Nephron (organoid): ENCODE measurements at regions not wholly inside any gene's neighbourhood (a gene's known extent, or its start where the extent isn't known, plus 50 kb on each side); places are given as distances from the start of the nearest gene placed in this dataset.

Experiments
- H3K27ac Mint-ChIP-seq, 3 experiments: 2 replicates each; pipeline ENCODE4 v1.8.0; 2020; ENCODE audit warnings: mixed read lengths in 3 of 3, mild to moderate bottlenecking in 2 of 3, moderate library complexity in 1 of 3
- H3K27me3 Mint-ChIP-seq: 2 replicates; pipeline ENCODE4 v1.8.0; 2021; ENCODE audit warnings: low read depth, mild to moderate bottlenecking, moderate library complexity, mixed read lengths
- H3K36me3 Mint-ChIP-seq: 2 replicates; pipeline ENCODE4 v1.8.0; 2020; ENCODE audit warnings: low read depth, mixed read lengths
- H3K4me1 Mint-ChIP-seq: 2 replicates; pipeline ENCODE4 v1.8.0; 2020; ENCODE audit warnings: mixed read lengths
- H3K4me3 Mint-ChIP-seq, 3 experiments: 2 replicates each; pipeline ENCODE4 v1.8.0; 2020; ENCODE audit warnings: mild to moderate bottlenecking in 3 of 3, mixed read lengths in 3 of 3, moderate library complexity in 2 of 3
- H3K9me3 Mint-ChIP-seq: 2 replicates; pipeline ENCODE4 v1.8.0; 2020; ENCODE audit warnings: mixed read lengths
- TF ChIP-seq, protein P1 (sequence below), 3 experiments: fragments of 200-600 bp; sonication (generic); IDR thresholded peaks; one replicate each; pipeline ENCODE4 v1.5.0; 2021; ENCODE audit warnings: antibody characterized with exemption in 3 of 3; ENCODE audit not compliant: unreplicated experiment in 3 of 3

DNA sequence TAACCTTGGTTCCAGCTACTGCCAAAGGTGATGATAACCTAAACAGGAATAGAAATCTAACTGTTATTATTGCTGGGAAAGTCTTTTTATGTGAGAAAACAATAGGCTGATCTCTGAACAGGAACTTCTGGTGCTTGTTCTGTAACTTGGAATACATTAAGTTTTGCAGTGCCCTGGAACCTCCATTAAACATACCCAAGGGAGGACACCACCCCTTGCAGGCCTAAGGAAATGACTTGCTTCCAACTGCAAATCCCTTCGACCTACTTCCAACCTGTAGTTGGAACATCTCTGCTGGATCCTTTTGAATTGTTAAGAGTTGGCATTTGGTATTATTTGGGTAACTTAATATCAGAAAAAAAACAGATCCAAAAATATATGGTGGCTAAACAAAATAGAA, 188.4 kb upstream of the API5 start:
- TF ChIP-seq, protein P1, sequence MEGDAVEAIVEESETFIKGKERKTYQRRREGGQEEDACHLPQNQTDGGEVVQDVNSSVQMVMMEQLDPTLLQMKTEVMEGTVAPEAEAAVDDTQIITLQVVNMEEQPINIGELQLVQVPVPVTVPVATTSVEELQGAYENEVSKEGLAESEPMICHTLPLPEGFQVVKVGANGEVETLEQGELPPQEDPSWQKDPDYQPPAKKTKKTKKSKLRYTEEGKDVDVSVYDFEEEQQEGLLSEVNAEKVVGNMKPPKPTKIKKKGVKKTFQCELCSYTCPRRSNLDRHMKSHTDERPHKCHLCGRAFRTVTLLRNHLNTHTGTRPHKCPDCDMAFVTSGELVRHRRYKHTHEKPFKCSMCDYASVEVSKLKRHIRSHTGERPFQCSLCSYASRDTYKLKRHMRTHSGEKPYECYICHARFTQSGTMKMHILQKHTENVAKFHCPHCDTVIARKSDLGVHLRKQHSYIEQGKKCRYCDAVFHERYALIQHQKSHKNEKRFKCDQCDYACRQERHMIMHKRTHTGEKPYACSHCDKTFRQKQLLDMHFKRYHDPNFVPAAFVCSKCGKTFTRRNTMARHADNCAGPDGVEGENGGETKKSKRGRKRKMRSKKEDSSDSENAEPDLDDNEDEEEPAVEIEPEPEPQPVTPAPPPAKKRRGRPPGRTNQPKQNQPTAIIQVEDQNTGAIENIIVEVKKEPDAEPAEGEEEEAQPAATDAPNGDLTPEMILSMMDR (IDR thresholded peaks at IDR 0.05; ENCODE audit: unreplicated experiment in 3 of 3), result no peak
- H3K27ac Mint-ChIP-seq, result no peak overlapping the region
- H3K4me1 Mint-ChIP-seq, result no peaks in the 10 kb centered on the region
- H3K36me3 Mint-ChIP-seq, result no peaks in the 10 kb centered on the region
- no peak overlapping the region for H3K4me3 Mint-ChIP-seq
- no peaks in the 10 kb centered on the region for H3K9me3 Mint-ChIP-seq
- H3K27me3 Mint-ChIP-seq, result no peaks in the 10 kb centered on the region

DNA sequence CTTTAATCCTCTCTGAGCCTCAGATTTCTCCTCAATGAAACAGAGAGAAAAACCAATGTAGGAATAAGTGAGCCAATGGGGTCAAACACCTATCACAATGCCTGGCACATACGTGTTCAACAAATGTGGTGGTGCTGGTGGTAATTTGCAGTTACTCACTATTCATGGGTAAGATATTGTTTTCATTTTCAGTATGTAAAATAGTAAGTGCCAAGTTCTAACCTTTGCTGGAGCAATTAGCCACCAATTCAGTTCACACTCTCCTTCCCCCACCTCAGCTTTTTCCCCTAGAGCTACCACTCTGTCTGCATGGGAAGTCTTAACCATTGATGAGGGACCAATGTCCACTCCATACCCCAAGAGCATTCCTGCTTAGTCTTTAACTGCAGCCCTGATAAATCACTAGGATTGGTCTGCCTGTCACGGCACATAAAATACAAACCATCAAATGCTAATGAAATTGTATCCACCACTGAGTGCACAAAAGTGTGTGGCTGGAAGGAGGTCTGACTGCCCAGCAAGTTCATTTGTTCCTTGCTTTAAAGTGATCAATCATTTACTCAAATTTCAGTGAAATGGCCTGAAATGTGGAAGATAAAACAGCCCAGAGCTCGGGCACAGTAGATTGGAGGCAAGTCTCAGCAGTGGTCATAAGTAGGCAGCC, 187.4 kb upstream of the API5 start:
- no peaks in the 10 kb centered on the region for H3K36me3 Mint-ChIP-seq
- H3K27ac Mint-ChIP-seq, result peak overlapping the region in 1 of 3 experiments; percentile 52

DNA sequence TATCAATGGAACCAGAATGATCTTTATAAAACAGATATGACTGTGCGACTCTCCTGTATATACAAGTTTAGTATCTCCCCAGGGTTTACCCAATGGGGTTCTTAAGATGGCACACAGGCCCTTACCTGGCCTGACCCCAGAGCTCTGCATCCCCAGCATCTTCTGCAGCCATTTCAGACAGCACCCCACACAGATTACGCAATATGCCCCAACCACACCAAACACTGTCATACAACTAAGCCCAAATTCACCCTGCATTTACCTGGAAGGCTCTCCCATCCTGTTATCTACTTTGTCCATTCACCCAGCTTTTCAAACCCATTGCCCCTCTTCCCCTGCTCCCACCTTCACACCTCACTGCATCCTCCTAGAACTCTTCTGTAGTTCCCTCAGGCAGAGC, 182.5 kb upstream of the API5 start:
- H3K4me3 Mint-ChIP-seq, result no peak overlapping the region
- no peaks in the 10 kb centered on the region for H3K9me3 Mint-ChIP-seq
- H3K27me3 Mint-ChIP-seq, result peaks cover 5% of the 10 kb centered on the region
- TF ChIP-seq, protein P1 (IDR thresholded peaks at IDR 0.05; ENCODE audit: unreplicated experiment in 3 of 3), result no peak
- peak overlapping the region in 1 of 3 experiments; percentile 3 for H3K27ac Mint-ChIP-seq
- peaks cover 4% of the 10 kb centered on the region for H3K4me1 Mint-ChIP-seq
- H3K36me3 Mint-ChIP-seq, result no peaks in the 10 kb centered on the region

More for the DNA sequence above, 187.4 kb upstream of the API5 start:
- H3K4me1 Mint-ChIP-seq, result no peaks in the 10 kb centered on the region
- H3K9me3 Mint-ChIP-seq, result no peaks in the 10 kb centered on the region
- H3K27me3 Mint-ChIP-seq, result no peaks in the 10 kb centered on the region
- no peak overlapping the region for H3K4me3 Mint-ChIP-seq
- TF ChIP-seq, protein P1 (IDR thresholded peaks at IDR 0.05; ENCODE audit: unreplicated experiment in 3 of 3), result no peak

DNA sequence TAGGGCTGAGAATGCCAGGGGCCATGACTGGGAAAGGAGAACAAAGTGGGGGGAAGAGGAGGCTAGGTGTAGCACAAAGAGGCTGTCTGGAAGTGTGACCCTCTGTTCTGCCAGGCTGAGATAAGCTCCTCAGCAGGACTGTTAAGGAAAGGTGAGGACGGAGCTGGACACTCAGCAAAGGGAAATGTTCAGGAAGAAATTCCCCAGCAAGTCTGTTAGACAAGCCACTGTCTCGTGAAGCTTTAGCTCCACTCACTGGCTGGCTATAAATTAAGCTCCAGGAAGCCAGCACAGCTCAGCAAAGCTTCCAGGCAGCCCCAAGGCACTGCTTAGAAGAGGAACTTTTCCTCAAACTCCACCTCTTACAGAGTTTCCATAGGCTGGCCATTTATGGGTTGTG, 181.2 kb upstream of the API5 start:
- Mint-ChIP-seq H3K27ac (peak overlapping the region; percentile 87 to 96 (median 95)), H3K27me3 (peaks cover 5% of the 10 kb centered on the region), H3K4me3 (no peak overlapping the region), H3K9me3 (no peaks in the 10 kb centered on the region), H3K4me1 (peaks cover 4% of the 10 kb centered on the region), H3K36me3 (no peaks in the 10 kb centered on the region)
- TF ChIP-seq, protein P1 (IDR thresholded peaks at IDR 0.05; ENCODE audit: unreplicated experiment in 3 of 3), result peak; percentile 25 to 45 (median 41)

DNA sequence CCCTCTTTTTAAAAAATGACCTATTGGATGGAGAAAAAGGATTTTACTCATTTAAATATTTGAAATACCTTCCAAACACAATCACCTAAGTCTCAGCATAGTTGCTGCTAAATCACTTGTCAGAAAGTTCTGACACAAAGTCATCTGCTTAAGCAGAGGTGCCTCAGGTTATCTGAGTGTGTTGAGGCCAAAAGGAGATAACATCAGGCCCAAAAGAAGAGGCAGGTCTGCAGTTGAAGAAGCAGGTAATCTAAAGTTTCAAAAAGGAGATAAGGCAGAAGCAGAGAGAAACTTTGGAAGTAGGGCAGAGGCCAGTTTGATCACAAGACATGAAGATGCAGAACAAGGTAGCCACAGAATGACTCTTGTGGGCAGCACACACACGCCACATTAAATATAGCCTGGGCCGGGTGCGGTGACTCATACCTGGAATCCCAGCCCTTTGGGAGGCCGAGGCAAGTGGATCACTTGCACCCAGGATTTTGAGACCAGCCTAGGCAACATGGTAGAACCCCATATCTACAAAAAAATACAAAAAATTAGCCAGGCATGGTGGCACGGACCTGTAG, 175.7 kb upstream of the API5 start:
- Mint-ChIP-seq H3K4me3 (no peak overlapping the region), H3K36me3 (no peaks in the 10 kb centered on the region), H3K27me3 (peaks cover 5% of the 10 kb centered on the region), H3K4me1 (no peaks in the 10 kb centered on the region), H3K9me3 (no peaks in the 10 kb centered on the region), H3K27ac (no peak overlapping the region)
- TF ChIP-seq, protein P1 (IDR thresholded peaks at IDR 0.05; ENCODE audit: unreplicated experiment in 3 of 3), result no peak
